DMS 273 treated with DMSO at 0.1 percent for 48 hours (cell line): ENCODE measurements at regions not wholly inside any gene's neighbourhood (a gene's known extent, or its start where the extent isn't known, plus 50 kb on each side); places are given as distances from the start of the nearest gene placed in this dataset.
A peak's percentile ranks its signal among the peaks of the same experiment; 100 is the strongest.

Source experiments
- DNase-seq: peaks from one replicate; lab custom pipeline; 2025; lab: John Stamatoyannopoulos, UW

DNA sequence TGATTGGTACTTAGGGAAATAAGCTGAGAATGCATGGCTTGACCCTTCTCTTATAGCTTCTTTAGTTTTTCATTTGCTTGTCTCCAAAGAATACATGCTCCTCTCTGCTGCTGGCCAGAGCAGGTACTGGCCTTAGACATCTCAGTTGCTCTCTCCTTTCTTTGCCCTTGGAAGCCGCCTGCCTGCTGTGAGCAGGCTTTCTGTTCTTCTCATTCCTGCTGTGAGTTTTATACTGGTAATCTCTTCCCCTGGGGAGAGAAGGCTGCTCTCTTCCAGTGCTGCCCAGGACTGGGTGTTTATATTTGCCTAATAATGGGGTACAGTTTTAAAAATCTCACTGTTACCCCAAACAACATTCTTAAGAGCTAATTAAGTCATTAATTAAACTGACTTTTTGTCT is 323.5 kb upstream of the LRRC7 start:
- DNase-seq, result no peak

DNA sequence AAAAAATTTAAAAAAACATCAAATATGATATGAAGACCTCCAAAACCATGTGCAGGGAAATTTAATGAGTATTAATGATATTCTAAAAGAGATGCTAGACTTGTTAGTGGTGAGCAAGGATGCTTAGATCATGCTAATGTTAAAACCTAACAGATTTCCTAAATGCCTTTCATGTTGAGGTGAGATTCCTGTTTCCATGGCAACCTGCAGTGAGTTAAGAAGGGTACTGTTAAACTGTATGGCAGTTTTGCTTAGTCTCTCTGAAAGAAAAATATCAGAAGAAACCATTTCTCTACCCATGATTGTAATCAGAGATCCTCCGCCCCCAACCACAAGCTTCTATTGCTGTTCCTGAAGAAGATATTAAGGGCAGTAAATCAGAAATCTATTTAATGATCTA is 321.6 kb upstream of the LRRC7 start:
- DNase-seq, result no peak

DNA sequence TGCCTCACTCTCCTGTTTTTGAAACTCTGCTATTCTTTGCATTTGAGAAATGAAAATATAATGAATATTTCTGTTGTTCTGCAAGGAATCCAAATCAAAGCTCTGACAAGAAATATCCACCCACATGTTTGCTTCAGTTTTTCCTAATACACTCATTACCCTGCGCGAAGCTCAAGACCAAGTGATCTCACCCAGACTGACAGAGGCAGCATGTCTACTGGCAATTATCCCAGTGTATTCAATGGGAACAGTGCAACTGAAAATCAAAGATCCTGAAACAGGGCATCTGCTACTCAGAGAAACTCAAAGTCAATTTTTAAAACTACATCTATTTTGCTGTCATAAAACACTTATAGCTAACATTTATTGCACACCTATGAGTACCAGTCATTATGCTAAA is 321.0 kb upstream of the LRRC7 start:
- no peak for DNase-seq

GRCh38 chr1:69252696-69253095 is 315.0 kb upstream of the LRRC7 start:
- no peak for DNase-seq

GRCh38 chr1:69256036-69256435 is 311.7 kb upstream of the LRRC7 start:
- DNase-seq, result no peak

- DNase-seq, result no peak
Observed at GRCh38 chr1:69258842-69259241, 308.9 kb upstream of the LRRC7 start.

DNA sequence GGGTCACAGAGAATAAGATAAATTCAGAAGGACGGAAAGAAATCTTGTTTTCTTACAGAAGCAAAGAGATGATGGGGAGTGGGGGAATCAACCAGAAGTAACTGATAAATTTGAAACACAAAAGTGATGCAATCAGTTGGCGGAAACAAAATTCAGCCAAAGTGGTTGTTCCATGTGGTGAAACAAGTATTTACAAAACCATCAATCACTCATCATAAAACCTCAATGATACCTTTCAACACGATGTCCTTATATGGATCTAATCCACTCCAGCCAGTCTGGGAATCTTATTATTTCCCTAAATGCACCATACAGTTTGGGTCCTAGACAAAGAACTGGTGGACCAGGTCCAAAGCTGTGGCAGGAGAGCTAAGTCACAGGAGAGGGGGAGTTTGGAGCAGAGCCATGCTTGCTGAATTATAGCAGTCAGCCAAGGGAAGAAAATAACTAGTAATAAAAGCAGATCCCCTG is 303.8 kb upstream of the LRRC7 start:
- peak; percentile 13 for DNase-seq

DNA sequence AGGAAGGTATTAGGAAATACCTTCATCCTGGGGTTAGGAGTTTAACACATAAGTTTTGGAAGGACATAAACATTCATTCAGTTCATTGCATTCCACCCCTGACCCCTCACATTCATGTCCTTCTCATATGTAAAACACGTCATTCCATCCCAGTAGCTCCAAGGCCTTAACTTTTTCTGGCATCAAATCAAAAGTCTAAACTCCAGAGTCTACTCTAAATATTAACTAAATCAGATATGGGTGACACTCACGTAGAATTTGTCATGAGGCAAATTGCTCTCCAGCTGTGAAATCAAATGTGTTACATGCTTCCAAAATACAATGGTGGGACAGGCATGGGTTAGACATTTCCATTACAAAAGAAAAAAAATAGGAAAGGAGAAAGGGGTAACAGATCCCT is 298.2 kb upstream of the LRRC7 start:
- no peak for DNase-seq

- no peak for DNase-seq
Observed at GRCh38 chr1:69271587-69272125, 296.1 kb upstream of the LRRC7 start.

- DNase-seq, result no peak
Observed at GRCh38 chr1:69272684-69273083, 295.0 kb upstream of the LRRC7 start.

DNA sequence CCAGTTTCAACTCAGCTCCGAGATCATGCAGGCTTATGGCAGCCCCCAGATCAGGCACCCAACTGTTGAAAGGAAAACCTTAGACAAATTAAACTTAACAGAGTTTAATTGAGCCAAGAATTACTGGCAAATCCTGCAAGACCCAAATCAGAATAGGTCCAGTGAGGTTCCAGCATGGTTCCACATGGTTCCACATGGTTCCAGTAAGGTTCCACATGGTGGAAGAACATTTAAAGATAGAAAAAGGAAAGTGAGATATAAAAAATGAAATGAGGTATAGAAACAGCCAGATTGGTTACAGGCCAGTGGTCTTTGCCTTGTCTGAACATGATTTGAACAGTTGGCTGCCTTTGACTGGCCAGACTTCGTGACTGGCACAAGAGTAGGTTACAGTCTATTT is 288.8 kb upstream of the LRRC7 start:
- DNase-seq, result no peak

GRCh38 chr1:69283516-69283915 is 284.2 kb upstream of the LRRC7 start:
- DNase-seq, result no peak

DNA sequence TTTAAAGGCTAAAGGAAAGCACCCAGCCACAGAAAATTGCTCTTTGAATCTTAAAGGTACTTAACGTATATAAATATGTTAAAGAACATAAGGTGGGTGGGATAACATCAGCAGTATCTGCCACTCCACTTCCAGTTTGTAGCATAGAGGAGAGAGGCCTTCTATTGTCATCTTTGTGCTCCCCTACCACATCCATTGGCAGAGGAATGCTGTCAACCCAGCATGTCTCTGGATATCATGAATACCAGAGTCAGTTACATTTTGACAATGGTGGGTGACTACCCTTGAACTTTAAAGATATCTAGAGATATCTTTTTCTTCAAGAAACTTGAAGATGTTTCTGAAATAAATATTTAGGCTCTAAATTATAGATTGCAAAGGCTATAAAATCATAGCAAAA is 283.2 kb upstream of the LRRC7 start:
- DNase-seq, result no peak

GRCh38 chr1:69288416-69288815 is 279.3 kb upstream of the LRRC7 start:
- DNase-seq, result no peak

GRCh38 chr1:69290291-69290690 is 277.4 kb upstream of the LRRC7 start:
- no peak for DNase-seq

GRCh38 chr1:69291541-69291940 is 276.2 kb upstream of the LRRC7 start:
- no peak for DNase-seq

DNA sequence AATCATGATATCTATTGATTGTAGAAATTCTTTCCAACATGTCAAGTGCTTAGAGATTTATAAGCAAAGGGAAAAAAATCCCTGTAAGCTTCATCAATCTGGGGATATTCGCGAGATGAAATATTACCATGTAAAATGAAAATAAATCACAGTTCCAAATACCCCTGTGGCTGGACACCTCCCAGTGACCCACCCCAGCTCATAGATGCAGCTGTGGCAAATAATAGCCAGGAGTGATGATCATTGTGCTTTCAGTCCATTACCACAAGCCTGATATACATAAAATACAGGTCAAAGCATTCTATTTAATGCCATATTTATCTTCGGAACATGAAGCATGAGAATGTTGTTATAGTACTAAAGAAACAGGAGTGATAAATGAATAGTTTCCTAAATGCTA is 274.9 kb upstream of the LRRC7 start:
- DNase-seq, result no peak

GRCh38 chr1:69294171-69294570 is 273.6 kb upstream of the LRRC7 start:
- no peak for DNase-seq

GRCh38 chr1:69295265-69295664 is 272.5 kb upstream of the LRRC7 start:
- no peak for DNase-seq

- DNase-seq, result no peak
Observed at GRCh38 chr1:69305621-69306020, 262.1 kb upstream of the LRRC7 start.

GRCh38 chr1:69312055-69312732 is 255.5 kb upstream of the LRRC7 start:
- no peak for DNase-seq

- DNase-seq, result no peak
Observed at GRCh38 chr1:69313118-69313517, 254.6 kb upstream of the LRRC7 start.

GRCh38 chr1:69315416-69315815 is 252.3 kb upstream of the LRRC7 start:
- DNase-seq, result no peak

GRCh38 chr1:69315823-69316222 is 251.9 kb upstream of the LRRC7 start:
- no peak for DNase-seq
